ENCODE measurements at regions not wholly inside any gene's neighbourhood (a gene's known extent, or its start where the extent isn't known, plus 50 kb on each side); places are given as distances from the start of the nearest gene placed in this dataset.

DNA sequence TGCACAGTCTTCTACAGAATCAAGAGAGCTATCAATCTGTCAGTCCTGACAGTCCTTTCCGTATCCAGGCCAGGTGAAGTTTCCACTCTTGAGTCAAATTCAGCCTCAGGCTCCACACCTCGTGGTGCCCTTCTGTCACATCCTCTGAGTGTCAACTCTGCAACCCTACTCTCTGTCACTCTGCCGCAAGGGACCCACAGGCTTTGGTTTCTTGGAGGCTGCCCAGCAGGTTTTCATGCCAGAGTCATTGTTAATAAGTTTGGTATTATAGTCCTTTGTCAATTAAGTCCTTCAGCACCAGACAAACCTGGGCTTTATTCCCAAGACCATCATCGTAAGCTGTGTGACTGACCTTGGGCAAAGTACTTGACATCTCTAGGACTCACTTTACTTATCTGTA is 83.4 kb upstream of the KLHL13 start:
- no peak for ATAC-seq
- Mint-ChIP-seq H3K9me3 (no peaks in the 10 kb centered on the region), H3K4me3 (no peak overlapping the region), H3K27me3 (no peaks in the 10 kb centered on the region), H3K27ac (no peak overlapping the region), H3K4me1 (no peaks in the 10 kb centered on the region), H3K36me3 (ENCODE audit: low read depth) (no peaks in the 10 kb centered on the region)
- DNase-seq, result no peak

DNA sequence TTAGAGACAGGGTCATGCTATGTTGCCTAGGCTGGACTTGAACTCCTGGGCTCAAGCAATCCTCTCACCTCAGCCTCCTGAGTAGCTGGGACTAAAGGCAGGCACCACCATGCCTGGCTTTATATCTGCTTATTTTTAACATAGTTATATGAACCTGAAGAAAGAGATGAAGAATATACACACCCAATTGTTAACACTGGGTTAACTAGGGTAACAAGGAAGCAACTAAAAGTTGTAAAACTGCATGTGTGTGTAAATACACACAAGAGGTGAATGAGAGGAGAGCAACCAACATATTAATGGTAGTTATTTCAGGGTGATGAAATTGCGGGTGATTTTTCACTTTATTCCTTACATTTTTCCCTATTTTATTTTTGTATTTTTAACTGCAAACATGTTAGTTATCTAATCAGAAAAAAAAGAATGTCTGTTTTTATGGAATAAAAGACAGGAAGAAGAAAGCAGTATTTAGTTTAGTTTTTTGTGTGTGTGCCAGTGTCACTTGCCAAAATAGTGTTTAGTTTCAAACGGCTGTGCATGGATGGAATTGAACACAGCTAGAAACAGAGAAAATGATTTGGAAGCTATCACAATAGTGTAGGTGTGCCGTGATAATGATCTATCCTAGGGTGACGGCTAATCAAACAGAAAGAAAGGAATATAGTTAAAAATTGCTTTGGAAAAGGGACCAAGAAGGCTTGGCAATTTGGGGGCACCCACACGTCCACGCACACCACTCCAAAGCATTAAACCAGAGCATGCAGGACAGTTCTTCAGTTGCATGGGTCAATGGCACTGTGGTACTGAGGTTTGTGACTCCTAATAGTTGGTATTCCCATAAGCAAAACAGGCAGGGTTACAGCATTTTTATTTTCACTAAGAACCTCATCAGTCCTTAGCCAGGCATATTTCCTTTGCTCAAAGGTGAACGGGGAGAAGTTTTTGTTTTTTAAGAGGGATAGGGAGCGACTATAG is 89.1 kb upstream of the KLHL13 start:
- H3K4me1 Mint-ChIP-seq, result no peaks in the 10 kb centered on the region
- no peak overlapping the region for H3K27ac Mint-ChIP-seq
- H3K9me3 Mint-ChIP-seq, result no peaks in the 10 kb centered on the region
- H3K36me3 Mint-ChIP-seq (ENCODE audit: low read depth), result no peaks in the 10 kb centered on the region
- H3K4me3 Mint-ChIP-seq, result no peak overlapping the region
- H3K27me3 Mint-ChIP-seq, result no peaks in the 10 kb centered on the region
- no peak for ATAC-seq
- no peak for DNase-seq

DNA sequence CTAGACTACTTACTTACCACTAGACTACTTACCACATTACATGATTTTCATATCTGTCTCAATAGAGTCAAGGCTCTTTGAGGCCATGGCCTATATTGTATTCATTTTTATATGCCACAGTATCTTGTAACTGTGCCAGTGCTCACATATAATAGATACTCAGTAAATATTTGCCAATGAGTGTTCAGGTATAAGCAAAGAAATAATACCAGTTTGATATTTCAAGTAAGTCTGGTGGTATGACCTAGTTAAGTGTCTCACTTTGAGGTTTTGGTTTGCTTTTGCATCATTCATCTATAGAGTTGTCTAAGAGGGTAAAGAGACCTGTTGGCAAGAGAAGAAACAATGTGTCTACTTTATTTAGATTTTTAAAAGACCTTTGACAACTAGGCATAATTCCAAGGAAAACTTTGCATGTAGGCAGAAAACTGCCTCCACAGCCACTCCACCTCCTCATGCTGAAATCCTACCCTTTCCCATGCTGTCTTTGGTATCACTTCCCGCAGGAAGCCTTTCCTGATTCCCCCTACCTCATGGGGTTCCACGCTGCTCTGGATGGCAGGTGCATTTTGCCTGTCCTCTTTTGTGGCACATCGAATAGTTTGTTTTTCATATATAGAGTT is 91.3 kb upstream of the KLHL13 start:
- Mint-ChIP-seq H3K27me3 (no peaks in the 10 kb centered on the region), H3K27ac (no peak overlapping the region), H3K9me3 (no peaks in the 10 kb centered on the region), H3K4me1 (no peaks in the 10 kb centered on the region), H3K36me3 (ENCODE audit: low read depth) (no peaks in the 10 kb centered on the region), H3K4me3 (no peak overlapping the region)
- DNase-seq, result no peak
- ATAC-seq, result no peak

DNA sequence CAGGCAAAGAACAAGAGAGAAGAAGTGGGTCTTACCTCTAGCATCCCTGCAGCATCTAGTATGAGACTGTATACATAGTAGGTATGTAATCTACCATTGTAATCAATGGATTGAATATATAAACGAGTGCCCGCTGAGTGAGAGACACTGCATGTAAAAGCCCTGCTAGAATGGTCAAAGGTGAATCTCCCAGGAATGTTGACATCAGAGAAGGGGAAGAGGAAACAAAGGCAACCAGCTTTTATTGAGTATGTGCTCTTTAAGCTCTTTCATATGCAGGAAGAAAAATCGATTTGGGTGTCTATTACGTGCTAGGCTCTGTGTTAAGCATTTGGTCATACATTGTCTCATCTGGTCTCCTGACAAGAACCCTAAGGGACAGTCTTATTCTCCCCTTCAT is 91.9 kb upstream of the KLHL13 start:
- H3K4me1 Mint-ChIP-seq, result no peaks in the 10 kb centered on the region

DNA sequence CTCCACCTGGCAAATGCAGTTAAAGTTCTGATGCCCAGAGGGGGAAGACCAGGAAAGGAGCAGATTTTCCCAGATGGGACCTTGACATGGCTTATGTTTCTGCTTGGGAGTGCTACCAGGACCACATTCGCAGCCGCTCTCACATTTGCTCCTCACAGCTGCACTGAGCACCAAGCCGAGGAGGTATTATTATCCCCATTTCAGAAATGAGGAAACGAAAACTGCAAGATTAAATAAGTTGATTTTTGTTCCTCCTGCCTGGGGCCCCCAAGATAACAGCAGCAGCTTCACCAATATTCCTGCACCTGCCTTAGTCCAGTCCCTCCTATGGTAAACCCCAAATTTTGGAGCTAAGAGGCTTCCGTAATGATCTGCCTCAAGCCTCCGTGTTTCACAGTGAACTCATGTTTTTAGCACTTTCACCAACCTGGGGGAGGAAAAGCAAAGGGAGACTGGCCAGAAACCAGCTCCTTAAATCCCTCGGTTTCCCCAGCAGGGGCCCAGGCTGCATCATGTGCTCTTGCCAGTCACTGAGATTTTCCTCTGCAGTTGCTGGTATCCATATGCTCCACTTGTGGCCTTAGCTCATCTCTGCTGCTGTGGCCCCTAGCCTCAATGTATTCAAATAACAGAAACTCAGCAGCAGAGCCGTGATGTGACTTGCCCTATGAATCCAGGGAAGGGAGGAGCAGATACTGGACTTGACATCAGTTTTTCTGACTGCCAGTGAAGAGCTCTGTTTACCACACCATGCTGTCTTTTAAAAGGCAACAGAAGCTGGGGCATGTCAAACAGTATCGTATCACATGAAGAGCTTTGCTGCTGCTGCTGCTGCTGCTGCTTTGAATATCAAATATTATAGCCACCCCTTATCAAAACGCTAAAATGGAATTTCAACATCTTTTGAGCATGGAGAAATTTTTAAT is 95.5 kb upstream of the KLHL13 start:
- no peak overlapping the region for H3K27ac Mint-ChIP-seq
- H3K4me1 Mint-ChIP-seq, result no peaks in the 10 kb centered on the region
- H3K36me3 Mint-ChIP-seq (ENCODE audit: low read depth), result no peaks in the 10 kb centered on the region
- DNase-seq (no peak), ATAC-seq (no peak)
- no peaks in the 10 kb centered on the region for H3K27me3 Mint-ChIP-seq
- no peaks in the 10 kb centered on the region for H3K9me3 Mint-ChIP-seq
- no peak overlapping the region for H3K4me3 Mint-ChIP-seq

More for the DNA sequence above, 91.9 kb upstream of the KLHL13 start:
- ATAC-seq, result no peak
- H3K36me3 Mint-ChIP-seq (ENCODE audit: low read depth), result no peaks in the 10 kb centered on the region
- H3K4me3 Mint-ChIP-seq, result no peak overlapping the region
- no peak for DNase-seq
- H3K27ac Mint-ChIP-seq, result no peak overlapping the region
- no peaks in the 10 kb centered on the region for H3K27me3 Mint-ChIP-seq
- H3K9me3 Mint-ChIP-seq, result no peaks in the 10 kb centered on the region

DNA sequence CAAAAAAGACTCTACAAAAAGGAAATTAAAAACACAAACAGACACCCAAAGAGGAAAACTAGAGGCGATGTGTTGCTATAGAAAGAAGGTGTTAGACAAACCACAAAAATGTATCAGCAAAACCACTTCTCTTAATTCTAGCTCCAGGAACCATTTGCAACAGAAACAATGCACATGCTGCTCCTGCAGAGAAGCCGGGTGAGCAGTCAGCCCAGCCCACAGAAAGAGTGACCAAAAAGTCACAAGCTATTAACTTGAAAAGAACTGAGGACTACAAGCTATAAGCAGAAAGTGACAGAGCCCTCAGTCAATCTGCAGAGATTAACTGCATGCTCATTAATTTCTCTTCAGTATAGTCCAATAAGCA is 96.2 kb upstream of the KLHL13 start:
- H3K4me3 Mint-ChIP-seq, result no peak overlapping the region
- no peaks in the 10 kb centered on the region for H3K9me3 Mint-ChIP-seq
- no peaks in the 10 kb centered on the region for H3K36me3 Mint-ChIP-seq (ENCODE audit: low read depth)
- H3K27me3 Mint-ChIP-seq, result no peaks in the 10 kb centered on the region
- no peaks in the 10 kb centered on the region for H3K4me1 Mint-ChIP-seq
- ATAC-seq, result no peak
- no peak for DNase-seq
- H3K27ac Mint-ChIP-seq, result no peak overlapping the region

DNA sequence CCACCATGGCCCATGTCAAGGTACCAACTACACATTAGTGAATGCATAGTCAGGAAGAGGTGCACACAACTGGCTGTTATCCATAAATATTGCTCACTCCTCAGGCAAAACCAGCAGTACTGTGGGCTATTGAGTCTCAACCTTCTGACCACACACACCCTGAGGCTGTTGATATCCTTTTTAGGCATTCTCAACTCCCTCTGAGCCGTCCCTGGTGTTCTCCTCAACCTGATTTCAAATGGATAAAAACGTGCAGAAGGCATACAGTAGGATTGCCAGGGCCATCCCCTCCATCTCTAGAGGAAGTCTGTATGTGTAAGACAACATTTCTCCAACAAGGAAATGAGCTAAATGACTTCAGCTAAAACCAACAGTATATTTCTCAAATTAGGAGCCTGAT is 98.7 kb upstream of the KLHL13 start:
- Mint-ChIP-seq H3K9me3 (no peaks in the 10 kb centered on the region), H3K4me1 (no peaks in the 10 kb centered on the region), H3K4me3 (no peak overlapping the region), H3K27me3 (no peaks in the 10 kb centered on the region), H3K27ac (no peak overlapping the region), H3K36me3 (ENCODE audit: low read depth) (no peaks in the 10 kb centered on the region)
- ATAC-seq (no peak), DNase-seq (no peak)

DNA sequence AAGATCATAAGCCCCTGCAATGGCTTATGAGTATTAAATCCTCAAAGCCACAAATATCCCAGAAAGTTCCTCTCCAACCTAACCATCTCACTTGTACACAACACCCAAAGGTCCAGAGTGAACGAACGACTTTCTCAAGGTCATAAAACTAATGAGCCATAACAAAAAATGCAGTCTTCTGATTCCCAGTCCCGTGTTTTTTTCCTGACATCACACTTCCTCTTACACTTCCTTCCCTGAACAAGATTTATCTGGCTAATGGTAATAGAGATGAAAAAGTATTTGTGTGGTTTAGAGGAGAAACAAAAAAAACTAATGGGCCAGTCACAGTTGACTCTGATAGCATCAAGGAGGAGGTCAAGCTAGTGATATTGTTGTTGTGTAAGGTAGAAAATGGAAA is 99.5 kb upstream of the KLHL13 start:
- DNase-seq (no peak), ATAC-seq (no peak)
- H3K36me3 Mint-ChIP-seq (ENCODE audit: low read depth), result no peaks in the 10 kb centered on the region
- no peaks in the 10 kb centered on the region for H3K4me1 Mint-ChIP-seq
- no peak overlapping the region for H3K4me3 Mint-ChIP-seq
- no peak overlapping the region for H3K27ac Mint-ChIP-seq
- H3K27me3 Mint-ChIP-seq, result no peaks in the 10 kb centered on the region
- no peaks in the 10 kb centered on the region for H3K9me3 Mint-ChIP-seq

DNA sequence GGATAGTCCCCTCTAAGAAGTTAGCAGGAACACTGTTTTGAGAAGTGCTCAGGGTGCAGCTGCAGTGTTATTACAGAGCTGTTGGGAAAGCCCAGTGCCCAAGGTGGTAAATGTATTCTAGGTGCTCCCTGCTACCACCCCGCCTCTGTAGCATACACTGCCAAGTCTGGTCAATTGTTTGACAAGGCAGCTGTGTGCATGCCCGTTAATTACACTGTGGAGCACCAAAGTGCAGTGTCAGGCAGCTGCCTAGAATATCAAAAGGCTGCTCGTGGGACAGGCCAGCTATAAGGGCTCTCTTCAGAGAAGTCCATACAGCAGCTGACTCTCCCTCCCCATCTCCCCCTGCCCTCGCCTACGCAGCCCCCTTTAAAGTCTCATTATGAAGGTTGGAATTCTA is 99.9 kb upstream of the KLHL13 start:
- H3K27me3 Mint-ChIP-seq, result no peaks in the 10 kb centered on the region
- H3K27ac Mint-ChIP-seq, result no peak overlapping the region
- H3K9me3 Mint-ChIP-seq, result no peaks in the 10 kb centered on the region
- H3K36me3 Mint-ChIP-seq (ENCODE audit: low read depth), result no peaks in the 10 kb centered on the region
- no peak overlapping the region for H3K4me3 Mint-ChIP-seq
- DNase-seq (no peak), ATAC-seq (no peak)
- H3K4me1 Mint-ChIP-seq, result no peaks in the 10 kb centered on the region

DNA sequence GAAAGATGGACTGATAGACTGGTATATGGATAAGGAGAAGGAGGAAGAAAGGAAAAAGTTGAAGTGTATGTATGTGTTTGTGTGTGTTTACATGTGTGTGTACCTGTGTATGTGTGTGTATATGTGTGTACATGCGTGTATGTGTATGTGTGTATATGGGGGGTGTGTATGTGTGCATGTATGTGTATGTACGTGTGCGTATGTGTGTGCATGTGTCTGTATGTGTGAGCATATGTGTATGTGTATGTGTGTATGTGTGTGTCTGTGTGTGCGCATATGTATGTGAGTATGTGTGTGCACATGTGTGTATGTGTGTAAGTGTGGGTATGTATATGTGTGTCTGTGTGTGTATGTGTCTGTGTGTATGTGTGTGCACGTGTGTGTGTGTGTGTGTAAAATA is 101.5 kb upstream of the KLHL13 start:
- H3K4me1 Mint-ChIP-seq, result no peaks in the 10 kb centered on the region

DNA sequence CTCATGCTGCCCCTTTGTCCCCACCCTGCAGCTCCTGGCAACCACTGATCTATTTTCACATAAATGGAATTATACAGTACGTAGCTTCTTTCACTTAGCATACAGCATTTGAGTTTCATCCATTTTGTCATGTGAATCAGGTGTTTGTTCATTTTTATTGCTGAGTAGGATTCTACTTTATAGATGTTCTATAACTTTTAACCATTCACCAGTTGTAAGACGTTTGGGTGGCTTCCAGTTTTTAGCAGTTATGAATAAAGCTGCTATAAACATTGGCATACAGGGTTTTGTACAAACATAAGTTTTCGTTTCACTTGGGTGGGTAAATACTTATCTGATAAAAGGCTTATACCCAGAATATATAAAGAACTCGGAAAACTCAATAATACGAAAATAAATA is 102.3 kb upstream of the KLHL13 start:
- no peaks in the 10 kb centered on the region for H3K4me1 Mint-ChIP-seq
- no peak overlapping the region for H3K27ac Mint-ChIP-seq
- H3K4me3 Mint-ChIP-seq, result no peak overlapping the region
- H3K27me3 Mint-ChIP-seq, result no peaks in the 10 kb centered on the region
- DNase-seq (no peak), ATAC-seq (no peak)
- H3K36me3 Mint-ChIP-seq (ENCODE audit: low read depth), result no peaks in the 10 kb centered on the region
- H3K9me3 Mint-ChIP-seq, result no peaks in the 10 kb centered on the region

More for the DNA sequence above, 101.5 kb upstream of the KLHL13 start:
- no peak for DNase-seq
- Mint-ChIP-seq H3K4me3 (no peak overlapping the region), H3K27me3 (no peaks in the 10 kb centered on the region), H3K9me3 (no peaks in the 10 kb centered on the region), H3K27ac (no peak overlapping the region), H3K36me3 (ENCODE audit: low read depth) (no peaks in the 10 kb centered on the region)
- no peak for ATAC-seq

DNA sequence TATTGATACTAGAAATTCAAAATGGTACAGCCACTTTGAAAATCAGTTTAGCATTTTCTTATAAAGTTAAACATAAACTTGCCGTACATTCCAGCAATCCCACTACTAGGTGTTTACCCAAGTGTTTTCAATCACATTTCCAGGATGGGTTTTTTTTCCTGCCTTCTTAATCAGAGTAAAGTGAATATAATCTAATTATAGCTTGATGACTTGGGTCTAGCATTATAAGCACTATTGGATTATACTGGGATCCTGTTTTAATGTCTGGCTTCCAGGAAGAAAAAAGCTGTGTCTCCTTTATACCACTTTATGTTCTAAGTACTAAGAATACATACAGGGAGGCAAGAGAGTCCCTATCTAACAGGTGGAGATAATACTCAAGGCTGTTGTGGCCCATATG is 103.3 kb upstream of the KLHL13 start:
- DNase-seq, result no peak
- Mint-ChIP-seq H3K4me3 (no peak overlapping the region), H3K27me3 (no peaks in the 10 kb centered on the region), H3K4me1 (no peaks in the 10 kb centered on the region), H3K9me3 (no peaks in the 10 kb centered on the region), H3K27ac (no peak overlapping the region), H3K36me3 (ENCODE audit: low read depth) (no peaks in the 10 kb centered on the region)
- no peak for ATAC-seq

DNA sequence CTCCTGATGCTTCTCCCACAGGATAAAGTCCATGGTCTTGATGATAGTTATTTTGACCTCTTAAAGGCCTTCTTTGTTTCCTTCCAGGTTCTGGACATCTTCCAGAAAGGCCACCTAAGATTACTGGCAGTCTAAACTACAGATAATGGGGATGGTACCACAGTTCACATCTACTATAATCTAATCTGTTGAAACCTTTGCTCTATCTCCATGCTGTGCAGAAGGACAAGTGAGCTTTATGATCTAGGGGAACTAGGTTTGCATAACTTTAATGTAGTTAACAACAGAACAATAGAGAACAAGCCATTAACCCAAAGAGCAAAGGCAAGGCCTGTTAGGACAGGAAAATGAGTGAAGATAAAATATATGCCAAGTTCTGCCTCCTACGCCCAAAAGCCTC is 103.9 kb upstream of the KLHL13 start:
- ATAC-seq, result no peak
- no peaks in the 10 kb centered on the region for H3K9me3 Mint-ChIP-seq
- peaks cover 2% of the 10 kb centered on the region for H3K4me1 Mint-ChIP-seq

DNA sequence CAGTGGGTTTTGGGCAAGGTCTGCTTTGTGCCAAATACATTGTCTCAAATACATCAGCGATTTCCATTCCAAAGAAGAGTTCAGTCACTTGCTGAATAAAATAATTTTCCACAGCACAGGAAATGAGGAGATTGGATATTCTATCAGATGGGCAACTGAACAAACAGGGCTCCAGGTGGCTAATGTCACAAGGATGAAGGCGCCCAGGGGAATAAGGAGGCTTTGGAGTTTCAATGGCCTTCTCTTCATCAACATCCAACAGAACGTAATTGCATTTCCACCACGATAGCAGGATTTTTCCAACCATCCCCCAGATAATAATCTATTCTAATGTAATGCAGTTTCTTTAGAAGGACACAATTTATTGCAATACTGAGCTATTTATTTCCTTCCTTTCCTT is 104.7 kb upstream of the KLHL13 start:
- no peak overlapping the region for H3K27ac Mint-ChIP-seq
- no peaks in the 10 kb centered on the region for H3K9me3 Mint-ChIP-seq
- no peak for ATAC-seq
- H3K4me3 Mint-ChIP-seq, result no peak overlapping the region
- peaks cover 3% of the 10 kb centered on the region for H3K4me1 Mint-ChIP-seq
- DNase-seq, result no peak
- no peaks in the 10 kb centered on the region for H3K36me3 Mint-ChIP-seq (ENCODE audit: low read depth)
- H3K27me3 Mint-ChIP-seq, result no peaks in the 10 kb centered on the region

More for the DNA sequence above, 103.9 kb upstream of the KLHL13 start:
- no peak for DNase-seq
- Mint-ChIP-seq H3K27me3 (no peaks in the 10 kb centered on the region), H3K36me3 (ENCODE audit: low read depth) (no peaks in the 10 kb centered on the region), H3K27ac (no peak overlapping the region), H3K4me3 (no peak overlapping the region)
